ENCODE measurements at regions not wholly inside any gene's neighbourhood (a gene's known extent, or its start where the extent isn't known, plus 50 kb on each side); places are given as distances from the start of the nearest gene placed in this dataset.
"Not testable (repeated sequence)": the region's sequence is repeated elsewhere in the genome, so short reads cannot be mapped to it uniquely, and the experiment has no call there.

DNA sequence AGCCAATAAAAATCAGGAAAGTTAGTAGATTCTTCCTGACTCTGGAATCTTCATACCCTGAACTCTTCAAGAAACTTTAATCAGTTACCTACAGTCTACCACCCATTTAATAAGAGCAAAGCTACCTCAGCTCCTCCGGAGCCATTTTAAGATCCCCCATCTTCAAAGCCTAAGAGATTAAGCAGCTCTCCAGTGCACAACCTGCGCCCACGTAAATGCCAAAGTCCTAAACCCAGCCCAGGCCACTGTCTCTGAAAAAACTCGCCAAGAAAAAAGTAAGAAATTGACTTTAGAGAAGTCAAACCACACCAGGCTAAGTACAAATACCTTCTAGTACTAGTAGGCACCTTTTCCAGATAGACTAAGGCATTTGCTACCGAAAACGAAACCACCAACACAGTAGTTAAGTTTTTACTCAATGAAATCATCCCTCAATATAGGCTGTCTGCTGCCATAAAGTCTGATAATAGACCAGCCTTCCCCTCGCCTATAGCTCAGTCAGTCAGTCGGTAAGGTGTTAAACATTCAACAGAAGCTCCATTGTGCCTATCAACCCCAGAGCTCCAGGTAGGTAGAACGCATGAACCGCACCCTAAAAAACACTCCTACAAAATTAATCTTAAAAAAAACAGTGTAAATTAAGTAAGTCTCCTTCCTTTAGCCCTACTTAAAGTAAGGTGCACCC lies 122.2 kb upstream of the DEFB108B start:
- TF ChIP-seq SP1, RXRA, JUND (IDR thresholded peaks at IDR 0.05): not testable (repeated sequence)
- TF ChIP-seq, protein P1, sequence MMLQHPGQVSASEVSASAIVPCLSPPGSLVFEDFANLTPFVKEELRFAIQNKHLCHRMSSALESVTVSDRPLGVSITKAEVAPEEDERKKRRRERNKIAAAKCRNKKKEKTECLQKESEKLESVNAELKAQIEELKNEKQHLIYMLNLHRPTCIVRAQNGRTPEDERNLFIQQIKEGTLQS (IDR thresholded peaks at IDR 0.05): not testable (repeated sequence)
- TF ChIP-seq, protein P2, sequence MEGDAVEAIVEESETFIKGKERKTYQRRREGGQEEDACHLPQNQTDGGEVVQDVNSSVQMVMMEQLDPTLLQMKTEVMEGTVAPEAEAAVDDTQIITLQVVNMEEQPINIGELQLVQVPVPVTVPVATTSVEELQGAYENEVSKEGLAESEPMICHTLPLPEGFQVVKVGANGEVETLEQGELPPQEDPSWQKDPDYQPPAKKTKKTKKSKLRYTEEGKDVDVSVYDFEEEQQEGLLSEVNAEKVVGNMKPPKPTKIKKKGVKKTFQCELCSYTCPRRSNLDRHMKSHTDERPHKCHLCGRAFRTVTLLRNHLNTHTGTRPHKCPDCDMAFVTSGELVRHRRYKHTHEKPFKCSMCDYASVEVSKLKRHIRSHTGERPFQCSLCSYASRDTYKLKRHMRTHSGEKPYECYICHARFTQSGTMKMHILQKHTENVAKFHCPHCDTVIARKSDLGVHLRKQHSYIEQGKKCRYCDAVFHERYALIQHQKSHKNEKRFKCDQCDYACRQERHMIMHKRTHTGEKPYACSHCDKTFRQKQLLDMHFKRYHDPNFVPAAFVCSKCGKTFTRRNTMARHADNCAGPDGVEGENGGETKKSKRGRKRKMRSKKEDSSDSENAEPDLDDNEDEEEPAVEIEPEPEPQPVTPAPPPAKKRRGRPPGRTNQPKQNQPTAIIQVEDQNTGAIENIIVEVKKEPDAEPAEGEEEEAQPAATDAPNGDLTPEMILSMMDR (IDR thresholded peaks at IDR 0.05; ENCODE audit: low read depth, low read length, missing input control): not testable (repeated sequence)
- TF ChIP-seq, protein P3, sequence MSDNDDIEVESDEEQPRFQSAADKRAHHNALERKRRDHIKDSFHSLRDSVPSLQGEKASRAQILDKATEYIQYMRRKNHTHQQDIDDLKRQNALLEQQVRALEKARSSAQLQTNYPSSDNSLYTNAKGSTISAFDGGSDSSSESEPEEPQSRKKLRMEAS (IDR thresholded peaks at IDR 0.05): not testable (repeated sequence)
